HUES64 (cell line): ENCODE measurements at regions not wholly inside any gene's neighbourhood (a gene's known extent, or its start where the extent isn't known, plus 50 kb on each side); places are given as distances from the start of the nearest gene placed in this dataset.
"Not testable (repeated sequence)": the region's sequence is repeated elsewhere in the genome, so short reads cannot be mapped to it uniquely, and the experiment has no call there.

Experiments used
- H3K27ac ChIP-seq: 2 replicates; pipeline ENCODE4 v1.7.0; 2013; ENCODE audit warnings: low read depth, low read length, inconsistent platforms
- H3K27me3 ChIP-seq: 2 replicates; pipeline ENCODE4 v1.6.1; 2013; ENCODE audit warnings: mild to moderate bottlenecking, low read length; ENCODE audit not compliant: insufficient read depth
- H3K36me3 ChIP-seq: 2 replicates; pipeline ENCODE4 v1.6.1; 2013; ENCODE audit warnings: mild to moderate bottlenecking, low read length; ENCODE audit not compliant: insufficient read depth
- H3K4me1 ChIP-seq: 2 replicates; pipeline ENCODE4 v1.6.1; 2013; ENCODE audit warnings: mild to moderate bottlenecking, low read length, moderate library complexity; ENCODE audit not compliant: insufficient read depth
- H3K4me3 ChIP-seq: 2 replicates; pipeline ENCODE4 v1.5.1; 2013; ENCODE audit warnings: mild to moderate bottlenecking, low read length, moderate library complexity
- H3K9ac ChIP-seq: 2 replicates; pipeline ENCODE4 v1.6.1; 2013; ENCODE audit warnings: mild to moderate bottlenecking, low read depth, low read length
- H3K9me3 ChIP-seq: 2 replicates; pipeline ENCODE4 v1.6.1; 2013; ENCODE audit warnings: low read depth, low read length; ENCODE audit not compliant: insufficient read depth
- WGBS: fragments of 150-250, 120-280 bp; methylation state at CpG from one replicate; pipeline ENCODE4 v1.1.7; 2013; ENCODE audit warnings: missing lambda C conversion rate; 5-methylcytosine and 5-hydroxymethylcytosine counted together

GRCh38 chr22:22116997-22117770 lies 127.4 kb upstream of the VPREB1 start:
- not testable (repeated sequence) for H3K9me3 ChIP-seq, H3K27ac ChIP-seq, H3K4me1 ChIP-seq, H3K9ac ChIP-seq, H3K4me3 ChIP-seq, H3K36me3 ChIP-seq
- peaks cover 55% of the 10 kb centered on the region for H3K27me3 ChIP-seq
- WGBS, result 90% methylated on average over 38 of the region's 44 CpGs

- Histone ChIP-seq H3K4me3 (no peak overlapping the region), H3K27ac (no peak overlapping the region), H3K9me3 (no peaks in the 10 kb centered on the region), H3K9ac (no peak overlapping the region), H3K27me3 (peaks cover 52% of the 10 kb centered on the region), H3K36me3 (no peaks in the 10 kb centered on the region), H3K4me1 (no peaks in the 10 kb centered on the region)
Observed at GRCh38 chr22:22113701-22114100, 130.9 kb upstream of the VPREB1 start.

- H3K27ac ChIP-seq, result no peak overlapping the region
- no peaks in the 10 kb centered on the region for H3K36me3 ChIP-seq
- WGBS, result 97% methylated on average over 3 of the region's 4 CpGs
- H3K4me3 ChIP-seq, result no peak overlapping the region
- peaks cover 55% of the 10 kb centered on the region for H3K27me3 ChIP-seq
- H3K9ac ChIP-seq, result no peak overlapping the region
- peaks cover 4% of the 10 kb centered on the region for H3K4me1 ChIP-seq
- H3K9me3 ChIP-seq, result no peaks in the 10 kb centered on the region
Observed at GRCh38 chr22:22112533-22113294, 130.1 kb upstream of the TOP3B start.

- Histone ChIP-seq H3K9me3 (no peaks in the 10 kb centered on the region), H3K9ac (no peak overlapping the region), H3K4me3 (no peak overlapping the region), H3K27me3 (peaks cover 63% of the 10 kb centered on the region), H3K27ac (no peak overlapping the region), H3K4me1 (peaks cover 6% of the 10 kb centered on the region), H3K36me3 (no peaks in the 10 kb centered on the region)
- 87% methylated on average over 2 of the region's 2 CpGs for WGBS
Observed at GRCh38 chr22:22111983-22112382, 129.4 kb upstream of the TOP3B start.

- Histone ChIP-seq H3K9ac (no peak overlapping the region), H3K27me3 (peaks cover 68% of the 10 kb centered on the region)
- 49% methylated on average over 4 of the region's 4 CpGs for WGBS
Observed at GRCh38 chr22:22111267-22111751, 128.7 kb upstream of the TOP3B start.

GRCh38 chr22:22110548-22111266 lies 128.1 kb upstream of the TOP3B start:
- Histone ChIP-seq H3K27me3 (peaks cover 68% of the 10 kb centered on the region), H3K27ac (no peak overlapping the region)
- 69% methylated on average over 6 of the region's 7 CpGs for WGBS

More at GRCh38 chr22:22111267-22111751, 128.7 kb upstream of the TOP3B start:
- Histone ChIP-seq H3K4me3 (no peak overlapping the region), H3K4me1 (peaks cover 6% of the 10 kb centered on the region), H3K27ac (no peak overlapping the region), H3K9me3 (no peaks in the 10 kb centered on the region), H3K36me3 (no peaks in the 10 kb centered on the region)

GRCh38 chr22:22109693-22110466 lies 127.3 kb upstream of the TOP3B start:
- no peaks in the 10 kb centered on the region for H3K36me3 ChIP-seq
- H3K4me1 ChIP-seq, result peaks cover 6% of the 10 kb centered on the region
- WGBS, result 87% methylated on average over 4 of the region's 4 CpGs
- no peak overlapping the region for H3K4me3 ChIP-seq
- no peak overlapping the region for H3K9ac ChIP-seq
- H3K9me3 ChIP-seq, result no peaks in the 10 kb centered on the region
- no peak overlapping the region for H3K27ac ChIP-seq
- peaks cover 76% of the 10 kb centered on the region for H3K27me3 ChIP-seq

More at GRCh38 chr22:22110548-22111266, 128.1 kb upstream of the TOP3B start:
- no peak overlapping the region for H3K4me3 ChIP-seq
- H3K4me1 ChIP-seq, result peaks cover 6% of the 10 kb centered on the region
- H3K9ac ChIP-seq, result no peak overlapping the region
- H3K36me3 ChIP-seq, result no peaks in the 10 kb centered on the region
- H3K9me3 ChIP-seq, result no peaks in the 10 kb centered on the region

GRCh38 chr22:22106855-22107254 lies 124.3 kb upstream of the TOP3B start:
- peaks cover 84% of the 10 kb centered on the region for H3K27me3 ChIP-seq
- H3K9me3 ChIP-seq, result no peaks in the 10 kb centered on the region
- H3K4me3 ChIP-seq, result no peak overlapping the region
- H3K9ac ChIP-seq, result no peak overlapping the region
- no peak overlapping the region for H3K27ac ChIP-seq
- H3K4me1 ChIP-seq, result peaks cover 6% of the 10 kb centered on the region
- no peaks in the 10 kb centered on the region for H3K36me3 ChIP-seq

- Histone ChIP-seq H3K9ac (no peak overlapping the region), H3K27me3 (peaks cover 81% of the 10 kb centered on the region), H3K4me3 (no peak overlapping the region), H3K27ac (no peak overlapping the region), H3K36me3 (no peaks in the 10 kb centered on the region), H3K9me3 (no peaks in the 10 kb centered on the region), H3K4me1 (peaks cover 6% of the 10 kb centered on the region)
- WGBS, result 86% methylated on average over 1 of the region's 2 CpGs
Observed at GRCh38 chr22:22105364-22105763, 122.8 kb upstream of the TOP3B start.

GRCh38 chr22:22103078-22103875 lies 120.7 kb upstream of the TOP3B start:
- Histone ChIP-seq H3K4me3 (no peak overlapping the region), H3K27ac (no peak overlapping the region), H3K27me3 (peaks cover 87% of the 10 kb centered on the region), H3K9me3 (no peaks in the 10 kb centered on the region), H3K36me3 (no peaks in the 10 kb centered on the region), H3K4me1 (peaks cover 6% of the 10 kb centered on the region), H3K9ac (no peak overlapping the region)
- WGBS, result 81% methylated on average over 8 of the region's 8 CpGs
